HG02973 (cell line): ENCODE measurements at regions not wholly inside any gene's neighbourhood (a gene's known extent, or its start where the extent isn't known, plus 50 kb on each side); places are given as distances from the start of the nearest gene placed in this dataset.

Experiments
- ATAC-seq: cut with Tn5 transposase; IDR thresholded peaks from one replicate; pipeline ENCODE4 v1.9.1; 2021; ENCODE audit warnings: moderate library complexity; ENCODE audit not compliant: unreplicated experiment

DNA sequence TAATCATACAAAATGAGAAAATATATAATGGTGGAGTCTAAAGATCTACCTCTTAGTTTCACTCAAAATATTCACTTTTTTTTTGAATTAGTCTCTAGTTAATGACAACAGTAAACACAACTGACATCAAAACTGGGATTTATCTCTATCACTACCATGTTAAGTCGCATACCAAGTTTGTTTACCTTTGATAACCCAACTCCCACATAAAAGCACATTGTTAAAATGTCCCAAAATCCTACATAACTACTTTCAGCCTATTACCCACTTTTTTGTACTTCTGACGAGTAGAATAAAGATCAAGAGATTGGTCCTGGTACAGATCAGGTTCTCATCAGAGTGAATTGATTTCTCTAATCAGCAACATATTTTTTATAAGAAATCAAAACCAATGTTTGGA is 518.5 kb downstream of the EPHA3 start:
- no peak for ATAC-seq

GRCh38 chr3:89628856-89629670 is 521.6 kb downstream of the EPHA3 start:
- no peak for ATAC-seq

- ATAC-seq: no peak
These were observed 527.7 kb downstream of the EPHA3 start for GRCh38 chr3:89635137-89635536.

GRCh38 chr3:89644716-89645115 is 537.3 kb downstream of the EPHA3 start:
- ATAC-seq: no peak

DNA sequence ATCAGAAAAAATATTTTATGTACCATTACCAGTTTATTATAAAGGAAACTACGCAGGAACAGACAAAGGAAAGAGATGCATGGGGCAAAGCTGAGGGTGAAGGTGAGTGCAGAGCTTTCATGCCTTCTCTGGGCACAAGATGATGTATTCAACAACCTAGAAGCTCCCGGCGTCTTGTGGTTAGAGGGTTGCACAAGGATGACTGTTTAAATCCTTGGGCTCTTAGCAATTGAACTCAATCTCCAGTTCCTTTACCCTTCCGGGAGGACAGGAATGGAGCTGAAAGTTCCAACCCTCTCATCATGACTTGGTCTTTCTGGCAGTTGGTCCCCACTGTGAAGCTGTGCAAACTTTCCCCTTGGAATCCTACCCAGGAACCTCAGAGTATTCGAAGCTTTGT is 542.0 kb downstream of the EPHA3 start:
- ATAC-seq: no peak

- no peak for ATAC-seq
These were observed 546.6 kb downstream of the EPHA3 start for GRCh38 chr3:89654031-89654430.

DNA sequence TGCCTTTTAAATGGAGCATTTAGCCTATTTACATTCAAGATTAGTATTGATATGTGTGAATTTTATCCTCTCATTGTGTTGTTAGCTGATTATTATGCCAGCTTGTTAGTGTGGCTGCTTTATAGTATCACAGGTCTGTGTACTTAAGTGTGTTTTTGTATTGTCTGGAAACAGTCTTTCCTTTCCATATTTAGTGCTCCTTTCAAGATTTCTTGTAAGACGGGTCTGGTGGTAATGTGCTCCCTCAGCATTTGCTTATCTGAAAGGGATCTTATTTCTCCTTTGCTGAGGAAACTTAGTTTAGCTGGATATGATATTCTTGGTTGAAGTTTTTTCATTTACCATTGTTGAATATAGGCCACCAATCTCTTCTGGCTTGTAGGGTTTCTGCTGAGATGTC is 549.0 kb downstream of the EPHA3 start:
- no peak for ATAC-seq

DNA sequence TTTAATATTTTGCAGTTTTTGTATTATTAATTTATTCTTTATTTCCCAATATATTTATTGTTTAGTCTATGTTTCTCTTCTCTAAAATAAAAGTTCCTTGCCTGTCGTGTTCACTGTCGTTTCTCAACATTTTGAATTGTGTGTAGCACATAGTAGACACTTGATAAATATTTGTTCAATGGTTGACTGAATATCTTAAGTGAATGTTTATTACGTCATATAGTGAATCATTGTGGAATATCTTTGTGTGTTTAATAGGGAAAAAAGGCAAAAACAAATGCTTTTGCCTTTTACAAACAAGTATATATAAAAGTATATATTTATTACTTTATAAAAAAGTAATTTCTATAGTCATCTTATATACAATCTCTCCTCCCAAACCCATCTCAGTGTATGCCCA is 572.3 kb downstream of the EPHA3 start:
- no peak for ATAC-seq

- ATAC-seq: no peak
These were observed 575.1 kb downstream of the EPHA3 start for GRCh38 chr3:89682556-89682955.

- no peak for ATAC-seq
These were observed 578.3 kb downstream of the EPHA3 start for GRCh38 chr3:89685731-89686130.

- ATAC-seq: no peak
These were observed 583.2 kb downstream of the EPHA3 start for GRCh38 chr3:89690646-89691045.

- ATAC-seq: no peak
These were observed 585.2 kb downstream of the EPHA3 start for GRCh38 chr3:89692601-89693000.

DNA sequence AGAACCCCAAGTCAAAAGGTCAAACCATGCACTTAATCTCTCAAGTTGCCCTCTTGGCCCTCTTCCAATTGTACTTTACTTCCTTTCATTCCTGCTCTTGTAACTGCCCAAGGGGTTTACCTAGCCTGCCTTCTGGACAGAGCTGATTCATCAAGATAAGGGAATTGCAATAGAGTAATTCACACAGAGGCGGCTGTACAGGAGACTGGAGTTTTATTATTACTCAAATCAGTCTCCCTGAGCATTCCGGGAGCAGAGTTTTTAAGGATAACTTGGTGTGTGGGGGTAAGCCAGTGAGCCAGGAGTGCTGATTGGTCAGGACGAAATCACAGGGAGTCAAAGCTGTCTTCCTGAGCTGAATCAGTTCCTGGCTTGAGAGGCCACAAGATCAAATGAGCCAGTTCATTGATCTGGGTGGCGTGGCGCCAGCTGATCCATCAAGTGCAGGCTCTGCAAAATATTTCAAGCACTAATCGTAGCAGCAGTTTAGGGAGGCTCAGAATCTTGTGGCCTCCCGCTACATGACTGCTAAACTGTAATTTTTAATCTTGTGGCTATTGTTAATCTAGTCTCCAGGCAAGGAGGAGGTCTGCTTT is 590.0 kb downstream of the EPHA3 start:
- ATAC-seq: no peak

DNA sequence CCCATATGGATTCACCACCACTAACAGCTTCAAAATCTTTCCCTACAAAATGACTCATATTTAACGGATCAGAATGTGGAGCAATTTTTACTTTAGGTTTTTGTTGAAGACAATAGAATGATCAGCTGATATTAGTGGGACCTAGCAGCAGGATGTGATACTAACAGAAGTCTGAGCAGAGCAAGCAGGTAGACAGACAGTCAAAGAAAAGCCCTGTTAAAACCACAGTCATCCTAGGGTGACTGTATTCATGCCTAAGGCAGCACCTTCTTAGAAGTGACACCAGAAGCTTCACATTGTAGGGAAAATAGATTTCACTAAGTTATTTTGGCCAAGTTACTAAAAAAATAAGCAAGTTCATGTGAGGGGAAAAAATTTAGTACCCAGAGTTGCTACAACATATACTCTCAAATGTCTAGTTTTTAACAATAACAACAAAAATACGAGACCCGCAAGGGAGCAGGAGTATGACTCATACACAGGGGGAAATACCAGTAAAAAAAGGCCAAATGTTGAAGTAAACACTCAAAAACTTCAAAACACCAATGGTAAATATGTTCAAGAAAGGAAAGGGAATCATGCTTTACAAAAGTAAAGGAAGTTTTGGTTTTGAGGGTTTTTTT is 590.9 kb downstream of the EPHA3 start:
- ATAC-seq: no peak

DNA sequence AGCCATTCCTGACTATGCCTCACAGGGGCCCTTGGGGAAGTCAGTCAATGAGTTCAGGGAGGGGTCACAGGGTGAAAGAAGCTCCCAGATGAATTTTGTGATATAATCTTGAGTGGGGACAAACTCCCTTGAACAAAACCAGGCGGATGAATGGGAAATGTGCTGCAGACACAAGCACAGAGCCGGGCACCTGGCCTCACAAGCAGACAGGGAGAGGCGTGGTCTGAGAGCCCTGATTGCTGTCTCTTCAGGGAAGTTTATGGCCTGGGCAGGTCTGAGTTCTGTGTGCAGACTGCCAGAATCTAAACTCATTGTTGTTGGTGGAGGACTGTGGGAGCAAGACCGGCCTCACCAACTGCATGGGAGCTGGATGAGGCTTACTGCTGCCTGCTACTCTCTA is 591.8 kb downstream of the EPHA3 start:
- no peak for ATAC-seq

- ATAC-seq: no peak
These were observed 592.4 kb downstream of the EPHA3 start for GRCh38 chr3:89699771-89700170.

- ATAC-seq: no peak
These were observed 595.0 kb downstream of the EPHA3 start for GRCh38 chr3:89702404-89702803.

- ATAC-seq: no peak
These were observed 605.8 kb downstream of the EPHA3 start for GRCh38 chr3:89713196-89713595.

GRCh38 chr3:89714237-89714636 is 606.8 kb downstream of the EPHA3 start:
- ATAC-seq: no peak

DNA sequence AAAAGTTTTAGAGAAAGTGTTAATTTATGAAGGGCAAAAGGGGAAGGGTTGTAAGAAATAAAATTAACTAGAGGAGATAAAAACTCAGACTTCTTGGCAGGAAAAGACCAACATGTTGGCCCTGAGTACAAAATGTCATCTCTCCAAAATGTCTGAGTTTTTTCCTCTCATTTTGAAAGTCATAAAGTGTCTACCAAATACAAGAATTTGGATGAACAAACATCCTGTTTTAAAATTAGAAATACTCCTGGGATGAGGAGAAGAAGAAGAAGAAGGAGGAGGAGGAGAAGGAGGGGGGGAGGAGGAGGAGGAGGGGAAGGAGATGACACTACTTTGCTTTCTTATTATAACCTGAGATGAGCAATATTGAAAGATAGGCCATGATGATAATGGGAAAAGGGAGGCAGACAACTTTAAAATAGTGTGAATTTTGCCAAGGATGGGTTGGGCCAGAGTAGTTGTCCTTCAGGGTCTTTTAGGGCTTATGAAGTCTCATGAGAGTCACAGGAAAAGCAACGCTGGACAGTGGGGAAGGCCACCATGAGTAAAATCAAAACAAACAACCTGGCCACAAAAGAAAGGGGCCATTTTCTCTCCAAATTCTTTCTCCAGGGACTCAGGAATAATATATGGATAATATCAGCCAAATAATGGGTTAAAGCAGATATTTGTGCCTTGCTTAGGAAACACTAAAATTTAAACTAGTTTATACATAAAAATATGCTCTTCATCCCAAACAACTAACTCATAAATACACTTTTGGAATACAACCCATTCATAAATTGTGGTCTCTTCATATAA is 632.9 kb downstream of the EPHA3 start:
- ATAC-seq: no peak

GRCh38 chr3:89740881-89741177 is 633.4 kb downstream of the EPHA3 start:
- ATAC-seq: no peak

DNA sequence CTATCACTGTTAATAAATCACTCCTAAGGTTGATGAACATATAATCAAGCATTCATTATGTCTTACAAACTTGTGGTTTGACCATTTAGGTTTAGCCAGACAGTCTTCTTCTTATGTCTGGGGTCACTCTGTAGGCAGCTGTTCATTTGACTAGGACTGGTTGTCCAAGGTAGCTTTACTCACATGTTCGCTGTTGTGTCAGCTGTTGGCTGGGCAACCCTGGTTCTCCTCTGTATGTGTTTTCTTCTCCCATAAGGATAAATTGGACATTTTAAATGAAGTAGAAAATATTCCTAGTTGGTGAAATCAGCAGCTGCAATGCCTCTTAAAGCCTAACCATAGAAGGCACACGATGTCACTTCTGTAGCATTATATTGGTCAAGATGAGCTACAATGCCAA is 635.1 kb downstream of the EPHA3 start:
- ATAC-seq: no peak
